K562 (cell line): ENCODE measurements at regions not wholly inside any gene's neighbourhood (a gene's known extent, or its start where the extent isn't known, plus 50 kb on each side); places are given as distances from the start of the nearest gene placed in this dataset.
A peak's percentile ranks its signal among the peaks of the same experiment; 100 is the strongest.

Experiments
- ARID1B ChIP-seq: fragments of 450-650 bp; IDR thresholded peaks from 2 replicates; pipeline ENCODE4 v1.6.1; 2016; ENCODE audit warnings: antibody characterized with exemption, mild to moderate bottlenecking, inconsistent platforms
- ATF3 ChIP-seq, 2 experiments: fragments of 450-650 bp in 1 of 2; sonication (generic) in 1 of 2; formaldehyde crosslinking in 1 of 2; IDR thresholded peaks in 1 of 2; conservative IDR thresholded peaks in 1 of 2; 2 replicates each; pipeline versions ENCODE4 v1.6.1 to v1.8.1; 2016 to 2023; ENCODE audit warnings: mild to moderate bottlenecking in 2 of 2, moderate library complexity in 2 of 2, inconsistent platforms in 1 of 2, missing genetic modification reagents in 1 of 2
- BCL6 ChIP-seq: fragments of 250-450 bp; sonication (Bioruptor Pico); IDR thresholded peaks from 2 replicates; pipeline ENCODE4 v1.4.0; 2020
- COPS2 ChIP-seq: fragments of 450-650 bp; conservative IDR thresholded peaks from 2 replicates; pipeline ENCODE4 v1.6.1; 2016; ENCODE audit warnings: mild to moderate bottlenecking, moderate library complexity
- DMBX1 ChIP-seq: fragments of 250-450 bp; sonication (Bioruptor Pico); IDR thresholded peaks from 2 replicates; pipeline ENCODE4 v1.8.0; 2022; ENCODE audit warnings: inconsistent platforms, mild to moderate bottlenecking, moderate library complexity, borderline replicate concordance
- GABPB1 ChIP-seq: sonication (generic); formaldehyde crosslinking; IDR thresholded peaks from 2 replicates; pipeline ENCODE4 v1.8.0; 2022; ENCODE audit warnings: mild to moderate bottlenecking, missing genetic modification reagents
- GATAD2B ChIP-seq: fragments of 450-650 bp; IDR thresholded peaks from 2 replicates; pipeline ENCODE4 v1.6.1; 2017; ENCODE audit warnings: mild to moderate bottlenecking, borderline replicate concordance
- HDAC1 ChIP-seq, 2 experiments: fragments of 450-650 bp; IDR thresholded peaks; 2 replicates each; pipeline ENCODE4 v1.6.1; 2016 to 2017; ENCODE audit warnings: inconsistent platforms in 1 of 2, mild to moderate bottlenecking in 1 of 2, moderate library complexity in 1 of 2
- KDM4B ChIP-seq, 2 experiments: fragments of 450-650 bp in 1 of 2; sonication (generic) in 1 of 2; IDR thresholded peaks; 2 replicates each; pipeline ENCODE4 v1.6.1; 2016 to 2017; ENCODE audit warnings: borderline replicate concordance in 2 of 2, antibody characterized with exemption in 1 of 2, low read depth in 1 of 2, mild to moderate bottlenecking in 1 of 2
- MAX ChIP-seq: sonication (generic); formaldehyde crosslinking; IDR thresholded peaks from 2 replicates; pipeline ENCODE4 v1.9.0; 2022; ENCODE audit warnings: mild to moderate bottlenecking, missing genetic modification reagents
- MECOM ChIP-seq: fragments of 250-450 bp; sonication (Bioruptor Pico); IDR thresholded peaks from 2 replicates; pipeline ENCODE4 v1.8.0; 2022; ENCODE audit warnings: inconsistent platforms
- MEF2D ChIP-seq: conservative IDR thresholded peaks from 2 replicates; pipeline ENCODE4 v1.6.1; 2016; ENCODE audit warnings: low read depth, missing genetic modification characterization, missing compliant biosample characterization
- NELFE ChIP-seq: IDR thresholded peaks from 2 replicates; pipeline ENCODE4 v1.6.1; 2011; ENCODE audit warnings: mild to moderate bottlenecking; ENCODE audit not compliant: insufficient read depth, insufficient read length
- NFATC3 ChIP-seq: fragments of 450-650 bp; IDR thresholded peaks from 2 replicates; pipeline ENCODE4 v1.6.1; 2017; ENCODE audit warnings: mild to moderate bottlenecking
- PCBP2 ChIP-seq: fragments of 200-400 bp; formaldehyde crosslinking; IDR thresholded peaks from 2 replicates; pipeline ENCODE4 v1.6.1; 2018; ENCODE audit warnings: low read length, low read depth, mild to moderate bottlenecking, moderate library complexity; ENCODE audit not compliant: poor library complexity, severe bottlenecking
- POLR2AphosphoS5 ChIP-seq: IDR thresholded peaks from 2 replicates; pipeline ENCODE4 v1.6.1; 2011; ENCODE audit warnings: mild to moderate bottlenecking, low read depth, low read length, moderate library complexity; ENCODE audit not compliant: control insufficient read depth, insufficient read depth
- RAD51 ChIP-seq: fragments of 450-650 bp; IDR thresholded peaks from 2 replicates; pipeline ENCODE4 v1.7.1; 2016; ENCODE audit warnings: low read depth, mild to moderate bottlenecking, borderline replicate concordance
- RBM17 ChIP-seq: fragments of 200-400 bp; formaldehyde crosslinking; IDR thresholded peaks from 2 replicates; pipeline ENCODE4 v1.6.1; 2017; ENCODE audit warnings: low read depth, mild to moderate bottlenecking, low read length, borderline replicate concordance
- SNRNP70 ChIP-seq: fragments of 200-400 bp; formaldehyde crosslinking; optimal IDR thresholded peaks from 2 replicates; pipeline ENCODE3; 2017; ENCODE audit warnings: low read depth, low read length
- STAT5B ChIP-seq: fragments of 250-450 bp; sonication (Bioruptor Pico); IDR thresholded peaks from 2 replicates; pipeline ENCODE4 v1.8.0; 2021; ENCODE audit warnings: mild to moderate bottlenecking, inconsistent platforms
- TAF1 ChIP-seq: IDR thresholded peaks from 2 replicates; pipeline ENCODE4 v1.6.1; 2011; ENCODE audit warnings: mild to moderate bottlenecking, low read length, moderate library complexity; ENCODE audit not compliant: insufficient read depth, control insufficient read depth, severe bottlenecking; ENCODE audit errors: extremely low read depth
- TAF9B ChIP-seq: fragments of 450-650 bp; IDR thresholded peaks from 2 replicates; pipeline ENCODE4 v1.6.1; 2018; ENCODE audit warnings: mild to moderate bottlenecking; ENCODE audit not compliant: partially characterized antibody
- ZNF143 ChIP-seq: sonication (generic); formaldehyde crosslinking; IDR thresholded peaks from 2 replicates; pipeline ENCODE4 v1.9.0; 2022; ENCODE audit warnings: mild to moderate bottlenecking, missing genetic modification reagents
- ZNF280A ChIP-seq: fragments of 450-650 bp; IDR thresholded peaks from 2 replicates; pipeline ENCODE4 v1.6.1; 2018; ENCODE audit warnings: mild to moderate bottlenecking, low read depth; ENCODE audit not compliant: partially characterized antibody
- ZNF707 ChIP-seq: fragments of 250-450 bp; sonication (Bioruptor Pico); conservative IDR thresholded peaks from 2 replicates; pipeline ENCODE4 v1.8.0; 2022; ENCODE audit warnings: inconsistent platforms, mild to moderate bottlenecking, moderate library complexity
- ZNF830 ChIP-seq: fragments of 250-450 bp; sonication (Bioruptor Pico); IDR thresholded peaks from 2 replicates; pipeline ENCODE4 v1.5.0; 2021; ENCODE audit warnings: mild to moderate bottlenecking

GRCh38 chr6:26156105-26156849 lies 69.0 kb downstream of the HFE start (continued):
- peak; percentile 91 for TF ChIP-seq TAF1
- no peak for TF ChIP-seq MEF2D
- TF ChIP-seq BCL6 (CRISPR knock-in tag): no peak
- 0 out of 2 replicates have a peak, but pooled peaks have one; percentile 14 for TF ChIP-seq NFATC3
- TF ChIP-seq MAX (CRISPR knock-in tag): peak; percentile 73
- peak; percentile 61; the same call in 1 of the 2 replicates for TF ChIP-seq DMBX1 (CRISPR knock-in tag)
- no peak; the same call in 1 of the 2 replicates for TF ChIP-seq ZNF830 (CRISPR knock-in tag)
- peak; percentile 43 for TF ChIP-seq PCBP2
- TF ChIP-seq COPS2: no peak
- no peak for TF ChIP-seq RBM17
- peak; percentile 98 for TF ChIP-seq POLR2AphosphoS5
- TF ChIP-seq GABPB1 (CRISPR knock-in tag): peak; percentile 81
- TF ChIP-seq HDAC1 (IDR thresholded peaks at IDR 0.05): peak in 1 of 2 experiments; percentile 75; a peak in 2 of 4 replicates
- TF ChIP-seq KDM4B (IDR thresholded peaks at IDR 0.05; ENCODE audit: borderline replicate concordance in 2 of 2, low read depth in 1 of 2): 0 out of 4 replicates have a peak, but pooled peaks of 1 of the 2 experiments have one; percentile 65
- TF ChIP-seq MECOM (CRISPR knock-in tag): 0 out of 2 replicates have a peak, but pooled peaks have one; percentile 15
- TF ChIP-seq ATF3 (IDR thresholded peaks at IDR 0.05): no peak
- peak; percentile 95 for TF ChIP-seq ATF3 (CRISPR knock-in tag; conservative IDR thresholded peaks at IDR 0.05)
- peak; percentile 65 for TF ChIP-seq TAF9B
- peak; percentile 46; the same call in 1 of the 2 replicates for TF ChIP-seq ZNF143
- TF ChIP-seq ARID1B: no peak
- no peak for TF ChIP-seq STAT5B (CRISPR knock-in tag)
- peak; percentile 78; the same call in 1 of the 2 replicates for TF ChIP-seq GATAD2B
- TF ChIP-seq SNRNP70: peak; percentile 66
- no peak for TF ChIP-seq ZNF280A
- no peak for TF ChIP-seq RAD51
- no peak for TF ChIP-seq ZNF707 (CRISPR knock-in tag)
- peak; percentile 94 for TF ChIP-seq NELFE
